Calu3 (cell line): ENCODE measurements at regions not wholly inside any gene's neighbourhood (a gene's known extent, or its start where the extent isn't known, plus 50 kb on each side); places are given as distances from the start of the nearest gene placed in this dataset.
A peak's percentile ranks its signal among the peaks of the same experiment; 100 is the strongest.

ENCODE experiments used
- BruUV-seq: library from RNA; stranded (reverse); fragments of 400-500 nt; replicated peaks from 2 replicates; lab custom pipeline; 2021; lab: Mats Ljungman, UMichigan
- CTCF ChIA-PET: fragments of 300-600 bp; sonication (Branson Sonifier 250); formaldehyde crosslinking; loops from one replicate; lab custom pipeline; 2022; ENCODE audit warnings: antibody characterized with exemption; lab: Charles Lee
- DNase-seq: peaks from one replicate; pipeline ENCODE4 v3.0.0; 2022
- H3K27ac Mint-ChIP-seq: one replicate; pipeline ENCODE4 v1.8.0; 2022; ENCODE audit warnings: mixed read lengths; ENCODE audit not compliant: unreplicated experiment
- H3K27me3 Mint-ChIP-seq: one replicate; pipeline ENCODE4 v1.8.0; 2022; ENCODE audit warnings: mixed read lengths; ENCODE audit not compliant: unreplicated experiment
- H3K36me3 Mint-ChIP-seq: one replicate; pipeline ENCODE4 v1.8.0; 2022; ENCODE audit warnings: mild to moderate bottlenecking, moderate library complexity, mixed read lengths; ENCODE audit not compliant: insufficient read depth, unreplicated experiment
- H3K4me1 Mint-ChIP-seq: one replicate; pipeline ENCODE4 v1.8.0; 2022; ENCODE audit warnings: mild to moderate bottlenecking, low read depth, mixed read lengths; ENCODE audit not compliant: unreplicated experiment
- H3K4me3 Mint-ChIP-seq: one replicate; pipeline ENCODE4 v1.8.0; 2022; ENCODE audit warnings: mild to moderate bottlenecking, low read depth, moderate library complexity, mixed read lengths; ENCODE audit not compliant: unreplicated experiment
- H3K9me3 Mint-ChIP-seq: one replicate; pipeline ENCODE4 v1.8.0; 2022; ENCODE audit warnings: low read depth, mixed read lengths; ENCODE audit not compliant: unreplicated experiment
- intact Hi-C: fragments of 100-400 bp; cut with micrococcal nuclease; formaldehyde crosslinking; loops from one replicate; pipeline ENCODE4 v1.10.0; 2022; ENCODE audit not compliant: unreplicated experiment
- TF ChIP-seq, protein P1 (sequence below): fragments of 200-600 bp; IDR thresholded peaks from one replicate; pipeline ENCODE4 v1.8.0; 2022; ENCODE audit warnings: antibody characterized with exemption; ENCODE audit not compliant: unreplicated experiment

GRCh38 chr5:157922026-157922425 lies 63.1 kb upstream of the CLINT1 start:
- DNase-seq: no peak
- intact Hi-C loops: no loop called here
- Mint-ChIP-seq H3K4me3 (no peak overlapping the region), H3K9me3 (no peaks in the 10 kb centered on the region), H3K27ac (no peak overlapping the region), H3K36me3 (peaks cover 16% of the 10 kb centered on the region), H3K4me1 (peaks cover 78% of the 10 kb centered on the region), H3K27me3 (no peaks in the 10 kb centered on the region)
- TF ChIP-seq, protein P1, sequence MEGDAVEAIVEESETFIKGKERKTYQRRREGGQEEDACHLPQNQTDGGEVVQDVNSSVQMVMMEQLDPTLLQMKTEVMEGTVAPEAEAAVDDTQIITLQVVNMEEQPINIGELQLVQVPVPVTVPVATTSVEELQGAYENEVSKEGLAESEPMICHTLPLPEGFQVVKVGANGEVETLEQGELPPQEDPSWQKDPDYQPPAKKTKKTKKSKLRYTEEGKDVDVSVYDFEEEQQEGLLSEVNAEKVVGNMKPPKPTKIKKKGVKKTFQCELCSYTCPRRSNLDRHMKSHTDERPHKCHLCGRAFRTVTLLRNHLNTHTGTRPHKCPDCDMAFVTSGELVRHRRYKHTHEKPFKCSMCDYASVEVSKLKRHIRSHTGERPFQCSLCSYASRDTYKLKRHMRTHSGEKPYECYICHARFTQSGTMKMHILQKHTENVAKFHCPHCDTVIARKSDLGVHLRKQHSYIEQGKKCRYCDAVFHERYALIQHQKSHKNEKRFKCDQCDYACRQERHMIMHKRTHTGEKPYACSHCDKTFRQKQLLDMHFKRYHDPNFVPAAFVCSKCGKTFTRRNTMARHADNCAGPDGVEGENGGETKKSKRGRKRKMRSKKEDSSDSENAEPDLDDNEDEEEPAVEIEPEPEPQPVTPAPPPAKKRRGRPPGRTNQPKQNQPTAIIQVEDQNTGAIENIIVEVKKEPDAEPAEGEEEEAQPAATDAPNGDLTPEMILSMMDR: no peak
- CTCF ChIA-PET: no interaction called here
- no TSS peak for BruUV-seq

GRCh38 chr5:157920828-157921170 lies 61.9 kb upstream of the CLINT1 start:
- Mint-ChIP-seq H3K9me3 (no peaks in the 10 kb centered on the region), H3K27me3 (no peaks in the 10 kb centered on the region), H3K4me3 (no peak overlapping the region), H3K27ac (no peak overlapping the region), H3K4me1 (peaks cover 70% of the 10 kb centered on the region), H3K36me3 (peaks cover 16% of the 10 kb centered on the region)
- no peak for DNase-seq
- no TSS peak for BruUV-seq
- intact Hi-C loops: no loop called here
- CTCF ChIA-PET: interaction anchor here (1.0 to 2.4 kb wide), 4 partner anchors 28 to 74 kb away, joined by 3 to 13 read pairs (median 3); no protein-coding TSS in a partner anchor
- TF ChIP-seq, protein P1: no peak

- CTCF ChIA-PET: interaction anchor here (0.9 to 2.4 kb wide), 3 partner anchors 32 to 76 kb away, joined by 3 to 13 read pairs (median 3); partner anchors contain the start of gene CLINT1
- TF ChIP-seq, protein P1: no peak
- Mint-ChIP-seq H3K4me3 (peak overlapping the region; percentile 60), H3K9me3 (no peaks in the 10 kb centered on the region), H3K27ac (peak overlapping the region; percentile 92), H3K36me3 (peaks cover 11% of the 10 kb centered on the region), H3K27me3 (no peaks in the 10 kb centered on the region), H3K4me1 (peaks cover 70% of the 10 kb centered on the region)
- intact Hi-C loops: loop anchor here (1.0 to 2.0 kb wide), 6 partner anchors 30 to 103 kb away; no protein-coding TSS in a partner anchor
- DNase-seq: peak; percentile 51
- BruUV-seq: no TSS peak
Measured at GRCh38 chr5:157918811-157919742, 60.1 kb upstream of the CLINT1 start.

DNA sequence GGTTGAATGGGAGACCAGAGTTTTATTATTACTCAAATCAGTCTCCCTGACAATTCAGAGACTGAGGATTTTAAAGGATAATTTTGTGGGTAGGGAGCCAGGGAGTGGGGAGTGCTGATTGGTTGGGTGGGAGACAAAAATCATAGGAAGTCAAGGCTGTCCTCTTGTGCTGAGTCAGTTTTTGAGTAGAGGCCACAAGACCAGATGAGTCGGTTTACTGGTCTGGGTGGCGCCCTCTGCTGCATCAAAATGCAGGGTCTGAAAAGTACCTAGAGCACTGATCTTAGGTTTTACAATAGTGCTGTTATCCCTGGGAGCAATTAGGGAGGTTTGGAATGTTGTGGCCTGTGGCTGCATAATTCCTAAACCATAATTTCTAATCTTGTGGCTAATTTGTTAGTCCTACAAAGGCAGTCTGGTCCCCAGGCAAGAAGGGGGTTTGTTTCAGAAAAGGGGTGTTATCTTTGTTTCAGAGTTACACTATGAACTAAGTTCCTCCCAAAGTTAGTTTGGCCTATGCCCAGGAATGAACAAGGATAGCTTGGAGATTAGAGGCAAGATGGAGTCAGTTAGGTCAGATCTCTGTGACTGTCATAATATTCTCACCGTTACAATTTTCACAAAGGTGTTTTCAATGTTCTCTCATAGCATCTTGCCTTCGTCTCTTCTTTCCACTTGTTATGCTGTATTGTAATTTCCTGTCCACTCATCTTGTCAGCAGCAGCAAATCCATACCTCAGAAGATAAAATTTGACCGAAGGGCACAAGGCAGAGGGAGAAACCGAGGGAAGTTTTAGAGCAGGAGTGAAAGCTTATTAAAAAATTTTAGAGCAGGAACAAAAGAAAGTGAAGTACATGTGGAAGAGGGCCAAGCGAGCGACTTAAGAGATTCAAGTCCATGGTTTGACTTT lies 59.2 kb upstream of the CLINT1 start:
- CTCF ChIA-PET: interaction anchor here (1.0 to 2.4 kb wide), 2 partner anchors 60 to 77 kb away, joined by 3 to 13 read pairs; partner anchors contain the start of gene CLINT1
- Mint-ChIP-seq H3K27ac (peak overlapping the region; percentile 92), H3K4me1 (peaks cover 70% of the 10 kb centered on the region), H3K27me3 (no peaks in the 10 kb centered on the region), H3K36me3 (peaks cover 15% of the 10 kb centered on the region), H3K9me3 (no peaks in the 10 kb centered on the region), H3K4me3 (peak overlapping the region; percentile 60)
- peak; percentile 86 for DNase-seq
- TF ChIP-seq, protein P1: peak; percentile 61
- intact Hi-C loops: loop anchor here (1.0 to 2.0 kb wide), 5 partner anchors 29 to 102 kb away; no protein-coding TSS in a partner anchor
- BruUV-seq: TSS peak; percentile 89
